ENCODE measurements at regions not wholly inside any gene's neighbourhood (a gene's known extent, or its start where the extent isn't known, plus 50 kb on each side); places are given as distances from the start of the nearest gene placed in this dataset.

DNA sequence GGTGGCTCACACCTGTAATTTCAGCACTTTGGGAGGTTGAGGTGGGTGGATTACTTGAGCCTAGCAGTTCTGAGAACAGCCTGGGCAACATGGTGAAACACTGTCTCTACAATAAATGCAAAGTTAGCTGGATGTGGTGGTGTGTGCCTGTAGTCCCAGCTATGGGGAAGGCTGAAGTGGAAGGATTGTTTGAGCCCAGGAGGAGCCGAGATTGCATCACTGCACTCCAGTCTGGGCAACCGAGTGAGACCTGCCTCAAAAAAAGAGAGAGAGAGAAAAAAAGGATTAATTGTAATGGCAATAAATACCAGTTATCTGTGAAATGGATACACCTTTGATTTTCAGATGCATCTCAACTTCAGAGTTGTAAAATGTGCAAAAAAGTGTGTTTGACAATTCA is 58.8 kb downstream of the SPRY1 start:
- DNase-seq: no peak

DNA sequence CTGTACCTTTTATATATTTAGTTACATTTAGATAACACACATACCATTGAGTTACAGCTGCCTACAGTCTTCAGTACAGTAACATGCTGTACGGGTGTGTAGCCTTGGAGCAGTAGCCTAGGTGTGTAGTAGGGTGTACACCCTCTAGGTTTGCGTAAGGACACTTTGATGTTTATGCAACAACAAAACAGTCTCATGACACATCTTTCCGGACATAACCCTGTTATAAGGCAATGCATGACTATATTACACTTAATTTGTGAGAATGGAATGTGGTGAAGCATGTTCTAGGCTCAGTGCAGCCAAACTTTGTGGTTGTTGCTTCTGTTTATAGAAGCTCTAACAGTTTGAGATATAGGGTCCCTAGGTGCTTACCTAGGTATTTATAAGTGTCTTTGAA is 65.4 kb downstream of the SPRY1 start:
- DNase-seq: no peak

DNA sequence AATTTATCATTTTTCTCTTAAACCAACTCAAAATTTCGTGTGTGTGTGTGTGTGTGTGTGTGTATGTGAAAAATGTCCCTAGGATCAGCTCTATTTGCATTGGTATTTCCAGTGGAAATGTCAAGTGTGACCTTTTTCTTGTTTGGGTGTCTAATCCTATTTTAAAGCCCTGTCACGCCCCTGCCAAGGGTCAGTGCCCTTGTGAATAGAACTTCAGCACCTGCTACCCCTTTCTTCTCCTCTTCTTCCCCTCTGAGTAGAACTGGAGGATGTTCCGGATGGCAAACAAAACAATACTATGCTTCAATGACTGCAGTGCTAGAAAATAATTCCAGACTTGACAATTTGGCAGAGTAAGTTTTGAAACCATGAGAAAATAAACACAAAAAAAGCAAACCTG is 67.3 kb downstream of the SPRY1 start:
- DNase-seq: no peak

DNA sequence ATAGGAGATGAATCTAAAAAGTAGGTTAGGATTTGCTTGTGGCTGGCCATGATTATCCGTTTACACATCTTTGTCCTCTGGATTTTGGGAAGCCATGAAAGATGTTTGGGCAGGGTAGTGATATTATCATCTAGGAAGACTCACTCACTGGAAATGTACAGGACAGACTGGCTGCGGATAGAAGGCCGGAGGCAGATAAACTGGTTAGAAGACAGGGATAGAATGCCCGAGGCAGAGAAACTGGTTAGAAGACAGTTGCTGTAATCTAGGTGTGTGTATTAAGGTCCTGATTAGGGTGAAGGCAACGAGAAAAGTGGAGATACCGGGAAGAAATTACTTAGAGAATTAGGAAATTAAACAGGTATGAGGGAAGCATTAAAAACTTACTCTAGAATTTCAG is 68.8 kb downstream of the SPRY1 start:
- no peak for DNase-seq

DNA sequence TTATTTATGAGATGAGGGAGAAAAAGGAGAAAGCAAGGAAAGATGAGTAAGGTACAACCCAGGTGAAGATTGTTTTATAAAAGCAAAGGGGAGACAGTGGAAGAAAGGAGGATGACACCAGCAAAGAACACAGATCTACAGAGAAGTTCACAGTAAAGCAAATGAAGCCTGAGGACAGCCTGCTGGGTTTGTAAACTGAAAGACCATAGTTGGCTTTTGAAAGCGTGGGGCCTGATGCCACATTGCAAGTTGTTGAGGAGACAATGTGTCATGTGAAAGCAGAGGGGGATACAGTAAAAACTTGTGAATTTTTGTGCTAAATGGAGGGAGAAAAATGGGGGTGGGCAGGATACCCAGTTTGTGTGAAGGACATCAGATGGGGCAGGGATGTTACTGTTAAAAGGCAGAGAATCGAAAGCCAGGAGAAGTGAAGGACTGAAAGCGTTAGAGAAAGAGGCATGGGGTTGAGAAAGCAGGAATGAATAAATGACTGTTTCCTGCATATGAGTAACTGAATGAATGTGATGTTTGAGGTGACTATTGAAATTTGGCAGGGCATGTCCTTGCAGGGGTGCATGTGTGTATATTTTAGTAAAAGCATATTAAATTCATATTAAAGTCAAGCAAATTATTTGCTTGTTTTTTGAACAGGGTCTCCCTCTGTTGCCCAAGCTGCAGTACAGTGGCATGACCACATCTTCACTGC is 69.6 kb downstream of the SPRY1 start:
- no peak for DNase-seq

DNA sequence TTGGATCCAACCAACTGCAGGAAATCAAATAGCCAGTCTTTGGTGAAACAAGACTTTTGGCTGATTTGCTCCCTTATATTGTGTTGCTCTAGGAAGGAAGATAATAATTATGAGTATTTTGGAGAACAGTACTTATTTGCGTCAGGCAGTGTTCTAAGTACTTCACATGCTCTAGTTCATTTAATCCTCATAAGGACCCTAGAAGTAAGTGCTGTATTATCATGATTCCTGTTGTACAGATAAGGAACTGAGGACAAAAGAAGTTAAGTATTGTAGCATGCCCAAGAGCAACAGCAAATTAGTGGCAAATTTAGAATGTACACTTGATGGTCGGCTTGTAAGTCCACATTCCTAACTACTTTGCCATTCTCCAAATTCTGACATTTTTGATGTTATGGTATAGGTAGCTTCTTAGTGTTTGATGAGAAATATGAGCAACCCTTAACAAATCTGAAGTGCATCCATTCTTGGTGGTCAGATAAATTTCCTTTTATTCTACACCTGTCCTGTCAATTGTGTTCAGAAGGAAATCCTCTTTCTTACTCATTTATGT is 72.0 kb downstream of the SPRY1 start:
- DNase-seq: no peak

DNA sequence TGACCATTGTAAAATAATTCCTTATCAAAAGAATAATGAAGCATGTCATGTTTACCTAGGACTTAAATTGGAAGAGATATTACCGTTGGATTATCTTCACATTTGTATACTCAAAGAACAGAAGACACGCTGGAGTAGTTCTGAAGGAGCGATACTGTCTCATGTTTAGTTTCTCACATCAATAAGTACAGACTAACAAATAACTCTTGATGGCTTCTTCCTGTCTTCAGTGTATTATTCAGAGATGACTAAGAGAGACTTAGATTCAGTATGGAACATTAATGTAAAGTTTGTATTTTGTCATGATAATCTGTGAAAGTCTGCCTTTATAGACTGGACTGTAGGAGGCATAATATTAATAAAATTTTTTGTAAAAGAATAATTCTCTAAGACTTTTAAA is 72.7 kb downstream of the SPRY1 start:
- DNase-seq: no peak

DNA sequence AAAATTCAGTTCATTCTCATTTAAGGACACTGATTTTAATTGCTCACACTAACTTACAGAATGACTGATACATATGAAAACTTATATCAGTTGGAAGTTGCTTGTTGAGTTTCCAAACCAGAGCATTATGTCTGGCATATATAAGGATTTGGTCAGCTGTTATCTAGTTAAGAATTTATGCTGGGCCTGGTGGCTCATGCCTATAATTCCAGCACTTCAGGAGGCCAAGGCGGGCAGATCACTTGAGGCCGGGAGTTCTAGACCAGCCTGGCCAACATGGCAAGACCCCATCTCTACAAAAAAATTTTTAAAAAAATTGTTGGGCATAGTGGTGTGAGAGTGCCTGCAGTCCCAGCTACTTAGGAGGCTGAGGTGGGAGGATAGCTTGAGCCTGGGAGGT is 73.1 kb downstream of the SPRY1 start:
- no peak for DNase-seq

DNA sequence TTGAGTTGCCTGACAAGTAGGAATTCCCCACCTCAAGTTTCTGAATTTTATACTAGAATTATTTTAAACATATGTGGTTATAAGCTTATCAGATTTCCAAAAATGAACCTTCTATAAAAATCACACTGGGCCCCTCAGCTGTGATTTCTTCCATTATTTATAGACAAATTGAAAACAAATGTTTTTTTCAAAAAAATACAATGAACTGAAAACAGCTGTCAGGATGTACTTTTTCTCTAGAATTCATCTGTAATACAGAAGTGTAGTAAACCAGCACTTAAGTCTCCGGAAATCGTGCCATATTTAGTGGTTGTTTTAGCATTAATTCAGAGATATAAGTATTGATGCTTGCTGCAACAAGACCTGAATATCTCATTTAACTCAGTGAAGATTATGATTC is 74.0 kb downstream of the SPRY1 start:
- DNase-seq: no peak

DNA sequence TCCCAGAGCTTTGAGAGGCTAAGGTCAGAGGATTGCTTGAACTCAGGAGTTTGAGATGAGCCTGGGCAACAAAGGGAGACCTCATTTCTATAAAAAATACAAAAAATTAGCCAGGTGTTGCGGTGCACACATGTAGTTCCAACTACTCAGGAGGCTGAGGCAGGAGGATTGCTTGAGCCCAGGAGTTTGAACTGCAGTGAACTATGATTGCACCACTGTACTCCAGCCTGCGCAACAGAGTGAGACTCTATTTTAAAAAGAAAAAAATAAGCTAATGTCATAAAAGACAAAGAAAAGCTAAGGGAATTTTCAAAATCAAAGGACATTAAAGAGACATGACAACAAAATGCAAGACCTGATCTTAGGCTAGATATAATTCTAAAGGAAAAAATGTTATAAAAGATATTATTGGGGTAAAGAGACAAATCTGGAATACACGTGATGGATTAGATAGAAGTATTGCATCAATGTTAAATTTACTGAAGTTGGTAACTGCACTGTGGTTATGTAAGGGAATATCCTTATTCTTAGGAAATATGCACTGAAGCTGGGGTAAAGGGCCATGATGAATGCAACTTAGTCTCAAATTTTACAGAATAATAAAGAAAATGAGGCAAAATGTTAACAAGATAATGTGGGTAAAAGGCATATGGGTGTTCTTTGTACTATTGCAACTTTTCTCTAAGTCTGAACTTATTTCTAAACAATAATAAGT is 75.2 kb downstream of the SPRY1 start:
- no peak for DNase-seq

DNA sequence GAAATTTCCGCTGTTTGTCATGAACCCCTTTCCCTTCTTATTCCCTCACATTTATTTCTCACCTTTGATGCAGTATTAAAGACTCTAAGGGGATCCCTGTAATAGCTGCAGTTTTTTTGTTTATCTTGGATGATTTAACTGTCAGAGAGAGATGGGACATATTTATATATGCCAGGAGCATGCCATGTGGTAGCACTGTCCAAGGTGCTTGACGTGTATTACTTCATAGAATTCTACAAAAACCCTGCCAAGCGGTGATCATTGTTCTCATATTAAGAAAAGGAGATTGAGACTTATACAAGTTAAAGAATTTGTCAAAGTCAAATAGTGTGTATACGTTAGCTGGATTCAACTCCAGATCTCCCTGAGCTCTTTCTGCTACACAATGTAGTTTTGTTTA is 78.2 kb downstream of the SPRY1 start:
- DNase-seq: no peak

DNA sequence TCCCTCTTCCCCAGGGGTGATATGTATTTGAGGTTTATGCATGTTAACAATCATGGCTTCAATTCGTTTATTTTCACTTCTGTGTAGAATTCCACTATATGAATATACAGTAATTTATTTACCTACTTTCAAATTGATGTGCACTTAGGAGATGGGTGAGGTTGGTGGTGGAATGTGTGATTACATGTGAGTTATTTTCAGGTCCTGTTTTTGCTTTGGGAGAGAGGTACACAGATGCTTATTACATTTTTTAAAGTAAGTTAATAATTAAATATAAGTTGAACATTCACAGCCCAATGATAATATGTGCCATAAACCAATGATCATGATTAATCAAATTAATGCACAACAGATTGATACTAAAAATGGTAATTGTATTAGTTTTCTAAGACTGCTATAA is 79.5 kb downstream of the SPRY1 start:
- no peak for DNase-seq

DNA sequence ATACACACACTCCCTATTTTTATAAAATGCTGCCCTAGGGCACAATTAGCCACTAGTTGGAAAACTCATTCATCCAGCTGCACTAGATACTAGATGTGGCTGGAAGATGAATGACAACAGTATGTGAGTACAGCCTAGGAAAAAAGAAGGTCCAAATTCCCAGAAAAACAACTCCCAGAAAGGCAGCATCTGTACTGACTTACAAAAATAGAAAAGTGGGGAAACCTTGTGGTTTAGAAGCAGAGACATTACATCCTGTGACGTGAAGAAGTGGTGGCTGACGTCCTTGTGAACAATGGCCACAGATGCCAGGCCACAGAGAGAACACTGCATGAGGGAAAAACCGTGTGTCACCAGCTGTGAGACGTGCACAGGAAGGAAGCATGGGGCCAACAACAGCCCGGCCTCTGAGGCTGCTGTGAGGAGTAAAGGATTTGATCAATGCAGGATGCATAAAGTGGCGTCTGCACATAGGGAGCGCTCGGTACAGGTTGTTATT is 81.2 kb downstream of the SPRY1 start:
- no peak for DNase-seq

DNA sequence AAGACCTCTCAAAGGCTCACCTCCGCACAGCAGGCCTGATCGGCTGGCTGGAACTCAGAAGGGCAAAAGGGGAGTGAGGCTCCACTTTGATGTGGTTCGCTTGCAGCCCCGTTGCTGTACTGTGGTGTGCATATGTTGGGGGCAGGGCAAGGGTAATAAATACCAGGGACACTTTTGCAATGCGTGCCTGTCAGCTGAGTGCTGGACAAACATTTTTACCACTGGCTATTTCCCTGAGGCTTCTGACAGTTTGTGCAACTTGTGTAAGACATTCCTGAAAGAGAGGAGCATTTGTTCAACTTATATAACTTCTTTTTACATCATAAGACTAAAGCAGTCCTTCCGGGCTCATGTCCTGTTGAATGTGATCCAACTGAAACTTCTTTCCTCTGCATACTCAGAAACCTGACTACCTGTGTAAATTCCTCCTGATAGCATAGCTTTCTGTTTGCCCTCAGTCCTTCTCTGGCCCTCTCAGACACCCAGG is 82.3 kb downstream of the SPRY1 start:
- DNase-seq: peak; percentile 10

DNA sequence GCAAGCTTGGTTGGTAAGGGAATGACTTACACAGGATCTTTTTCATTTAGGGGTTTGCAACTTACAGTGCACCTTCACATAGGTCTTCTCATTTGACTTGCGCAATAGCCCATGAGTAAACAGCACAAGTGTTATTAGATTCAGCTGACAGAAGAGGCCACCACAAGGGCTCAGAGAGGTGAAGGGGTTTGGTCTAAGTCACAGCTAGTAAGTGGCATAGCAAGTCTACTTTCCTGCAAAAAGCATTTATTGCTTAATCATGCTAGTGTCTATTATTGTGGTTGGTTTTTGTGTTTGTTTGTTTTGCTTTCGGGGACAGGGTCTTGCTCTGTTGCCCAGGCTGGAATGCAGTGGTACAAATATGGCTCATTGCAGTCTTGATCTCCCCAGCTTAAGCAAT is 83.3 kb downstream of the SPRY1 start:
- DNase-seq: no peak

DNA sequence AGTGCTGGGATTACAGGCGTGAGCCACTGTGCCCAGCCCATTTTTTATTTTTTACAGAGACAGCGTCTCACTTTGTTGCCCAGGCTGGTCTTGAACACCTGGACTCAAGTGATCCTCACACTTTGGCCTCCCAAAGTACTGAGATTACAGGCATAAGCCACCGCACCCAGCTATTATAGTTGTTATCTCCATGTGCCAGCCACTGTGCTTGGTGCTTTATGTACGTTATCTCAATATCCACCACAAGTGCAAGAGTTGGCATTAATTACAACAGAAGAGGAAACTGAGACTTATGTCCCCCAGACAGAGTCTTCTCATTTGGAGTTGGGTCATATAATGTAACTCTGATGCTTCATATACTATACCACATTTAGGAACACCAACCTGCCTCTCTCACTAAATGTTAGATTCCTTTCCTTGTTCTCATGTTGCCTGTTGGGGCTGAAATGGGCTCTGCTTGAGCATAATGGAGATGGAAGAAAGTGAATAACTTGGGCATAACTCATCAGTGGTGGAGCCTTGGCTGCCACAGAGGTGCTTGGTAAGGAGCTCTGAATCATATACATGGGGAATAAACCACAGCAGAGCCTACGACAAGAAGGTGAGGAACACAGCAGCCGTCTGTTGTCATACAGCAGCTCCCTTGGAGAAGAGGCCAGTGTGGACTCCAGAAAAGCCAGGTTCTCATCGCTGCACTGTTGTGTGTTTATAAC is 84.3 kb downstream of the SPRY1 start:
- DNase-seq: no peak

DNA sequence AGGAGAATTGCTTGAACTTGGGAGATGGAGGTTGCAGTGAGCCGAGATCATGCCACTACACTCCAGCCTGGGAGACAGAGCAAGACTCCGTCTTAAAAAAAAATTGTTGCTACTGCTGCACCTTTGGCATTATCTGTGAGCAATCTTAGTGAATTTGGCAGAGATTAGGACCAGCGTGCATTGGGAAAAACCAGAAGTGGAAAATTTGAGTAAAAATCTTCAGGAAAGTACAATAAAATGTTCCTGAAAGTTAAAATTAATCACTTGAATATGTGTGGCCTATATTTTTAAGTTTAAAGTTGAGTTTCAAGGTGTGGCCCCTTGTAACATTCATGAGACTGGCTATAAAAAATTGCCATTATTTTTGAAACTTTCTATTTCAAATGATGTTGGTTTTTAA is 85.1 kb downstream of the SPRY1 start:
- DNase-seq: no peak

DNA sequence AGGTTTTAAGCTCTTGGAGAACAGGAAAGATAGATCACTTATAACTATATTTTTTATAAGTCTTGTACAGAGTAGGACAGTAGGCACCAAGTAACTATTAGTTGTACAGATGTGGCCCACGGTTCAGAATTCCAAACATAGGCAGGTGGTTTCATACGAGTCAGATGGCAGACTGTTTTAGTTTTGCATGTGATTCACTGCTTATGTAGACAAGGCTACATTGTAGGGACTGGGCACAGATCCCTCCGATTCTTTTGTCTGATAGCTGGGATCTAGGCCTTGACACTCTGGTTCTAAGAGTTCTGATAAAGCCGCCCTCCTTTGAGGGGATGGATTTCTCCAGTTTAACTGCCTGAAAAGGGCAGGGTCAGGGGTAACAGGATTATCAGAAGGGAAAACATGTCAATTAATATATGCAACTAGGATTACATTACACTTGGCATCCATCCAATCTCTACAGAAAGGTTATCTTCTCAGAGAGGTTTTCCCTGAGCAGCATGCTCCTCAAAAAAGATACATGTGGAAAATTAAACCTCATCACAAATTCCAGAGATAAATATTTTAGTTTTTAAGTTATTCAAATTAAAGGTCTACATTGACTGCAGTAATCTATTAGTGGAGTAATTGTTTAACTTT is 87.8 kb downstream of the SPRY1 start:
- DNase-seq: no peak

DNA sequence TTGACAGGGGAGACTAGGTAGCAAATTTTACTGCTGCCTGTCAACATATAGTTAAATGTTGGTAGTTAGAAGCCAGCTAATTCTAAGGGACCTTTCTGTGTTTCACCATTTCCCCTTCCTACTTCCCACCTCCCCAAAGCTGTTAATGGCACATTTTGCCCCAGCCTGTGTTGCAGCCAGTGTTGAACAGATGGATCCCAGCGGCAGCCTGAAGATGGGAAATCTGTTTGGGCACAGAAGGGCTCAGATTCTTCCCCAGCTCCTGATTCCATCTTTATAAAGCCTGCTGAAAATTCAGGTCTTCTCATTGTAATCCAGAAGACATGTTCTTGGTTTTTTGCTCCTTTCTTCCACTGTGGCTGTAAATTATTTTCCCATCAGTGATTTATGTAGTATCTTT is 89.0 kb downstream of the SPRY1 start:
- no peak for DNase-seq

DNA sequence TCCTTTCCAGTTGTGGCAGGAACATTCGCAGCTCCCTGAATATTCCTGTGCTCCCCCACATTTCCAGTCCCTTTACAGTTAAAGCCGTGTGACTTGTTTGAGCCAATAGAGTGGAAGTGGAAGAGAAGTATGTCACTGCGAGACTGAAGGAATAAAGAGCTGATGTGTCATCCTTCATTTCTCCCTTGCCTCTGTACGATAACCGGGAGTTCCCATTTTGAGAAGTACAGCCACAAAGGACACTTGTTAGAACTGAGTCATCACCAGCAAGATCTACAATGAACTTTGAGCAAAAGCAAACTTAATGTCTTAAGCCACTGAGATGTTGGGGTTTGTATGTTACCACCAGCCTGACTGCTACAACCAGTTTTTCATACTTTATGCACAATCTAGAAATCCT is 92.3 kb downstream of the SPRY1 start:
- DNase-seq: no peak

DNA sequence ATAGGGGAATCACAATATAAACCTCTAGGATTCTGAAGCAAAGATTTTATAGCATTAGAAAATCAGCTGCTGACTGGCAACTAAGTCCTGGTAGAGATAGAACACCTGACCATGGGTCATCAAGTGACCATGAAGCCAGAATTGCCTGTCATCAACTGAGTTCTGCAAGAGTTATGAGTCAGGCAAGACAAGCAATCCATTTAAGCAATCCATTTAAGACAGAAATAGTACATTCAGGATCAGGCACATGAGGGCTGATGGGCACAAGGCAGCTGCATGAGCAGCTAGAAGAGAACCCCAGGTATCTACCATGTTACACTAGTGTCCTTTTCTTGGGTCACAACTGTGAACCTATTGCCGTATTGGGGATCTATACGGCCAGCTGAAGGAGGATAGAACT is 98.9 kb downstream of the SPRY1 start:
- DNase-seq: no peak

DNA sequence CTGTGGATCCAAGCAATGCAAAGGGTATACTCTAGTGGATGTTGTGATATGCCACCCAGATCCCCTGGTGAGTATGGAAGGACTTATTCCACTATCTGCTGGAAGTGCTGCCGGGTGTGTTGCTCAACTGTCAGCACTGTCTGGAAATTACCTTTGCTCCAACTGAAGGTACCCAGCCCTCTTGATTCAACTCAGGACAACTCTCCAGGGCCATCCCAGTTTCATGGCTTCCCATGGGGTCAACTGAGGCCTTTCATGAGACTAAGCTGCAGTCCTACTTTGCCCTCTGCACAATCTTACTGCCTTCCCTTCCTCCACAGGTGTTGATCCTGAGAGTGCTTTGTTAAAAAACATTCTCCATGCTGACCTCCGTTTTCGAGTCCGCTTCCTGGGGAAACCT is 99.8 kb downstream of the SPRY1 start:
- no peak for DNase-seq

DNA sequence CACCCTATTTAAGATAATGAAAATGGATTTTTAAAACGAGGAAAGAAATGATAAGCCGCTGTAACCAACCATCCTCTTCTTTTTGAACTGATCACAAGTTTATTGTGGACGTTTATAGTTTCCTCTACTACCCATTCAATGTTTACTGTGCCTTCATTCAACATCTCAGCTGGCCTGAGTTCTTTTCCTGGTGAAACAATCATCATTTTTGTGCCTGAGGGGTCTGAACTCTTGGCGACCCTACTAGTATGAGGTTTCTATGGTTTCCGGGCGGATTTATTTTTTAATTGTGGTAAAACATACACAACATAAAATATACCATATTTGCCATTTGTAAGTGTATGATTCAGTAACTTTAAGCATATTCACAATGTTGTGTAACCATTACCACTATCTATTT is 100.7 kb downstream of the SPRY1 start:
- DNase-seq: no peak

Data from 8988T (cell line).